Stimulated activated CD8-positive, alpha-beta memory T cell treated with anti-CD3 and anti-CD28 coated beads, Interleukin-15, amount 100 ng/mL, for 1 hour (primary cell): ENCODE measurements at regions not wholly inside any gene's neighbourhood (a gene's known extent, or its start where the extent isn't known, plus 50 kb on each side); places are given as distances from the start of the nearest gene placed in this dataset.
A peak's percentile ranks its signal among the peaks of the same experiment; 100 is the strongest.

Source experiments
- DNase-seq: peaks from one replicate; pipeline ENCODE4 v3.0.0-alpha.2; 2020; ENCODE audit warnings: low read depth

- no peak for DNase-seq
Measured at GRCh38 chr5:54678737-54679136, 161.2 kb downstream of the SNX18 start.

- DNase-seq, result no peak
Measured at GRCh38 chr5:54676481-54677340, 159.2 kb downstream of the SNX18 start.

- peak; percentile 1 for DNase-seq
Measured at GRCh38 chr5:54673523-54674225, 156.1 kb downstream of the SNX18 start.

GRCh38 chr5:54672871-54673270 is 155.3 kb downstream of the SNX18 start:
- DNase-seq, result no peak

- DNase-seq, result no peak
Measured at GRCh38 chr5:54671681-54672080, 154.1 kb downstream of the SNX18 start.

- DNase-seq, result no peak
Measured at GRCh38 chr5:54671111-54671531, 153.6 kb downstream of the SNX18 start.

GRCh38 chr5:54670281-54670680 is 152.7 kb downstream of the SNX18 start:
- DNase-seq, result no peak

GRCh38 chr5:54669845-54670244 is 152.3 kb downstream of the SNX18 start:
- DNase-seq, result no peak

- no peak for DNase-seq
Measured at GRCh38 chr5:54669285-54669684, 151.7 kb downstream of the SNX18 start.

- no peak for DNase-seq
Measured at GRCh38 chr5:54668096-54668495, 150.5 kb downstream of the SNX18 start.

GRCh38 chr5:54667136-54667535 is 149.6 kb downstream of the SNX18 start:
- DNase-seq, result no peak

GRCh38 chr5:54663866-54664265 is 146.3 kb downstream of the SNX18 start:
- no peak for DNase-seq

GRCh38 chr5:54661111-54661510 is 143.6 kb downstream of the SNX18 start:
- DNase-seq, result no peak

- DNase-seq, result no peak
Measured at GRCh38 chr5:54659700-54660131, 142.2 kb downstream of the SNX18 start.

GRCh38 chr5:54658010-54658409 is 140.5 kb downstream of the SNX18 start:
- DNase-seq, result no peak

GRCh38 chr5:54656261-54656728 is 138.7 kb downstream of the SNX18 start:
- no peak for DNase-seq

GRCh38 chr5:54655761-54656160 is 138.2 kb downstream of the SNX18 start:
- DNase-seq, result no peak

GRCh38 chr5:54655266-54655665 is 137.7 kb downstream of the SNX18 start:
- no peak for DNase-seq

- no peak for DNase-seq
Measured at GRCh38 chr5:54653956-54654614, 136.5 kb downstream of the SNX18 start.

- no peak for DNase-seq
Measured at GRCh38 chr5:54651482-54652076, 134.0 kb downstream of the SNX18 start.

GRCh38 chr5:54649041-54649504 is 131.5 kb downstream of the SNX18 start:
- DNase-seq, result no peak
